Naive B cell (primary cell): ENCODE measurements at regions not wholly inside any gene's neighbourhood (a gene's known extent, or its start where the extent isn't known, plus 50 kb on each side); places are given as distances from the start of the nearest gene placed in this dataset.

ENCODE experiments used
- ATAC-seq, 2 donors: fragments of 150-1000 bp; cut with Tn5 transposase; 2 replicates each; pipeline ENCODE4 v1.10.0; 2021; ENCODE audit warnings: low read depth in 2 of 2, mild to moderate bottlenecking in 2 of 2, moderate library complexity in 2 of 2
- DNase-seq: peaks from one replicate; pipeline ENCODE4 v3.0.0; 2022
- H3K27ac Mint-ChIP-seq, 6 donors: one replicate each; pipeline ENCODE4 v1.8.0; 2020 to 2022; ENCODE audit warnings: mild to moderate bottlenecking in 6 of 6, mixed read lengths in 6 of 6, moderate library complexity in 5 of 6, inconsistent platforms in 2 of 6
- H3K27me3 Mint-ChIP-seq, 3 donors: one replicate each; pipeline ENCODE4 v1.8.0; 2021 to 2022; ENCODE audit warnings: mixed read lengths in 3 of 3, mild to moderate bottlenecking in 1 of 3
- H3K36me3 Mint-ChIP-seq, 2 donors: one replicate each; pipeline ENCODE4 v1.8.0; 2020 to 2022; ENCODE audit warnings: mixed read lengths in 2 of 2, inconsistent platforms in 1 of 2, mild to moderate bottlenecking in 1 of 2
- H3K4me1 Mint-ChIP-seq, 3 donors: one replicate each; pipeline ENCODE4 v1.8.0; 2020 to 2022; ENCODE audit warnings: mixed read lengths in 3 of 3, inconsistent platforms in 1 of 3, mild to moderate bottlenecking in 1 of 3, moderate library complexity in 1 of 3
- H3K4me3 Mint-ChIP-seq, 8 donors: one replicate each; pipeline ENCODE4 v1.8.0; 2020 to 2022; ENCODE audit warnings: mild to moderate bottlenecking in 8 of 8, mixed read lengths in 8 of 8, moderate library complexity in 8 of 8, inconsistent platforms in 2 of 8
- H3K9me3 Mint-ChIP-seq, 7 donors: one replicate each; pipeline ENCODE4 v1.8.0; 2020 to 2022; ENCODE audit warnings: mixed read lengths in 7 of 7, mild to moderate bottlenecking in 5 of 7, inconsistent platforms in 2 of 7, moderate library complexity in 1 of 7

DNA sequence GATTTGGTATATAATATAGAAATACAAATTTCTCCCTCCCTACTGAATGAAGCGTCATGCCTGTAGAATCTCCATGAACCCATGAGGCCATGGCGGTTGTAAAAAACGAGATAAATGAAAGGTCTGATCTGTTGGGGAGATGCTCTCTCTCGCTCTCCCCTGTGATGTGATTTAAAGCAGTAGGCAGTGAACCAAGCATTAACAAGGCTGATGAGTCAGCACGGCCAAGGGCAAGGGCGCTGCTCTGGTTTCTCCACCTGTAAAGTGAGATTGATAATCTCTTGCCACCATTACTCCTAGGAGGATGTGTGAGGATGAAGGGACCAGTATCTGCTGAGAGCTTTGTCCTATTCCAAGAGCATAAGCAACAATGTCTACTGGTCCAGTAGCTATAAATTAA is 553.3 kb downstream of the CMPK2 start:
- H3K9me3 Mint-ChIP-seq: peaks cover 0 to 7% (median 0%) of the 10 kb centered on the region in 7 donors
- H3K4me1 Mint-ChIP-seq: peaks cover 13 to 22% (median 13%) of the 10 kb centered on the region in 3 donors
- H3K4me3 Mint-ChIP-seq: no peak overlapping the region
- peaks cover 4 to 7% of the 10 kb centered on the region in 2 donors for H3K36me3 Mint-ChIP-seq
- ATAC-seq: no peak
- DNase-seq: no peak
- H3K27ac Mint-ChIP-seq: no peak overlapping the region
- peaks cover 16 to 32% (median 25%) of the 10 kb centered on the region in 3 donors for H3K27me3 Mint-ChIP-seq

DNA sequence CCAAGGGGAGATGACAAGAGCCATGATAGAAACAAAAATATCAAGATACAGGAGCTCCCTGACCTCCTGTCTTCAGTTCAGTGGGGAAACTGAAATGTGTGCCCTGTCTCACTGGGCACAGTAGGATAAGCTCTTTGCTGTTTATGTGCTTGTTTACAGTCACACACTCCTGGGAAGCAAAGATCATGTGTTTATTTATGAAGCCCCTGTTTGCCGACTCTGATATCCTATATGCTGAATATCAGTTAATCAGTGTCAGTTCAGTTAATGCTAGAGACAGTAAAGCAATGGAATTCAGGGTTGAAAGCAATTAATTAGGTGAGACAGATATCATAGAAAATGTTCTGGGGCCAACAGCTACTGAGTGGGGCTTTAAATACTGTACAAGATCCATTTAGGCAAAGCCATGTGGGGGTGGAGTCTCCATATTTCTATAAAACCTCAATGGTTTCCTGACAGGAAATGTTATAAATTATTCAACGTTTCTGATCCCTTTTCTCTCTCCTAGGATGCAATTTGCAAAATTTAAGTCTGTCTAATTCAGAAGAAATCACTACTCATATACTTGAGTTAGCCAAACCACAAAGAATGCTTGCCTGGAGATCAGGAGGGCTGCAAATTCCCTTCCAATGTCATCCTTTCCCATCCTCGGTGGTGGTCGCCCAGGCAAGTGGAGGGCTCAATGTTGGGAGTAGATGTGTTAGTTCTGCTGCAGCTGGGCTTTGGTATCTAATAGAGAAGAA is 551.3 kb downstream of the CMPK2 start:
- peaks cover 0 to 7% (median 0%) of the 10 kb centered on the region in 7 donors for H3K9me3 Mint-ChIP-seq
- H3K27me3 Mint-ChIP-seq: peaks cover 16 to 38% (median 21%) of the 10 kb centered on the region in 3 donors
- H3K4me3 Mint-ChIP-seq: no peak overlapping the region
- ATAC-seq (no peak), DNase-seq (no peak)
- peaks cover 8 to 16% (median 10%) of the 10 kb centered on the region in 3 donors for H3K4me1 Mint-ChIP-seq
- H3K27ac Mint-ChIP-seq: peak overlapping the region in 1 of 6 donors; percentile 2
- peaks cover 4 to 7% of the 10 kb centered on the region in 2 donors for H3K36me3 Mint-ChIP-seq

DNA sequence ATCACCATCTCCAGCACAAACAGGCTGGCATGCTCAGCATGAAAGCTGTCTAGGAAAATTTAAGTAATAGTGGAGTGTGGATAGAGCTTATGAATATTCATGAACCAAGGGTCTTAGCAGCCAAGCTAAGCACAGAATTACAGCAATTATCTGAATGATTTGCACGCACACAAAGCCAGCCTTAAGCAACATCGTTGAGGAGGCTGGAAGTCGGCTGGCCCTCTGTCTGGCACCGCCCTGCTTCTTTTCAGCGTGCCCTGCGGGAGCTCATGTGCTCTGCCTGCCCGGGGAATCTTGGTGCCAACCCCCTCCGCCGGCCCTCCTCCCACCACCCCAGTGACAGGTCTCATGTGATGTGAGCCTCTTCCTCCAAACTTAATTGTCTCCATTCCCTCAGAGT is 540.1 kb downstream of the CMPK2 start:
- no peaks in the 10 kb centered on the region for H3K36me3 Mint-ChIP-seq
- no peak overlapping the region for H3K27ac Mint-ChIP-seq

DNA sequence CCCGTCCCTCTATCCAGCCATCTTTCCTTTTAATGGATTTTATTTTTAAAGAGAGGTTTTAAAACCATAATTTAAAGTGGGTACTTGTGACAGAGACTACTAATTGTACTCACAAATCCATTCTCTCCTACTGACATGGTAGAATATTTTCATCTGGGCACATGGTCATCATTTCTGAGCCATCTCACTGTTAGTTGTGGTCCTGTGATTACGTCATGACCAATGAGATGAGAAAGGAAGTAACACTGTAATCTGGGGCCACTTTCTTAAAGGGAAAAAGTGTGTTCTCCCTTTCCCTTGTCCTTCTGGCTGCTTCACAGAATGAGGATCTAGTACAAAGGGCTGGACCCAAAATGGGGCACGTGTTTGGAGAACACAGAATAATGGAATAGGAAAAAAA is 538.7 kb downstream of the CMPK2 start:
- Mint-ChIP-seq H3K36me3 (no peaks in the 10 kb centered on the region), H3K4me1 (no peaks in the 10 kb centered on the region), H3K9me3 (peaks cover 5 to 27% (median 11%) of the 10 kb centered on the region in 7 donors), H3K27me3 (peaks cover 0 to 2% (median 0%) of the 10 kb centered on the region in 3 donors), H3K27ac (no peak overlapping the region), H3K4me3 (no peak overlapping the region)
- no peak for ATAC-seq
- DNase-seq: no peak

More for the DNA sequence above, 540.1 kb downstream of the CMPK2 start:
- Mint-ChIP-seq H3K4me1 (no peaks in the 10 kb centered on the region), H3K4me3 (no peak overlapping the region), H3K9me3 (peaks cover 0 to 28% (median 11%) of the 10 kb centered on the region in 7 donors), H3K27me3 (peaks cover 0 to 6% (median 0%) of the 10 kb centered on the region in 3 donors)
- no peak for ATAC-seq
- DNase-seq: no peak

DNA sequence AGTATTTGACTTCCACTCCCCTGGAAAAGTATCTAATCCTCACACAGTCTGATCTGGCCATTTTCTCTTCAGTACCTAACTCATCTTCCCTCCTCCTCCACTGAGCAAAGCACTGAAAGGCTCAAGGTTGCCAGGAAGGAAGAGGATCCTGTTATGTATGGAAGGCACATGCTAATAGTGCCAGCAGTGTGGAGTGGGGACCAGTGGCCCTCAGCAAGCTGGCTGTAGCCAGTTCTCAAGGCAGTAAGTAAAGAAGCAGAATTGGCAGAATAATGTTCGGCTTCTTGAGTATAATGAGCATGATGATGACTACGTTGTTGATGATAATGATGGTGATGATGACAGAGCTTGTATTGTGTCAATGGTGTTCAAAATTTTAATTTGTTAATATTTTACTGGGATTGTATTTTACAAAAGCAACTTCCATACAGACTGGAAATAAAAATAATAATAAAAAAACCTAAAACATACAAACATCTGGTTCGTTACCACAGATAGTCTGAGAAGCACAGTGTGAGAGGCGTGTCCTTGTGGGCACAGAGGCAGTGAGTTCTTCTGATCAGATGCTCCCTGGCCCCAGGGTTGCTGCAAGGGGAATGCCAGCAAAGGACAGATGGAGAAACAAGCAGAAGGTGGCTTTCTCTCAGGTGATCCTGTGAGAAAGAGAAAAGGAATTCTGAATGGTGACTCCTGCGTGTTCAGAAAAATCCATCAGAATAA is 528.8 kb downstream of the CMPK2 start:
- H3K27me3 Mint-ChIP-seq: peaks cover 0 to 13% (median 7%) of the 10 kb centered on the region in 3 donors
- no peak overlapping the region for H3K27ac Mint-ChIP-seq
- H3K4me1 Mint-ChIP-seq: peaks cover 0 to 4% (median 0%) of the 10 kb centered on the region in 3 donors
- no peaks in the 10 kb centered on the region for H3K36me3 Mint-ChIP-seq
- no peak overlapping the region for H3K4me3 Mint-ChIP-seq
- no peak for ATAC-seq
- peaks cover 0 to 4% (median 3%) of the 10 kb centered on the region in 7 donors for H3K9me3 Mint-ChIP-seq
- no peak for DNase-seq

DNA sequence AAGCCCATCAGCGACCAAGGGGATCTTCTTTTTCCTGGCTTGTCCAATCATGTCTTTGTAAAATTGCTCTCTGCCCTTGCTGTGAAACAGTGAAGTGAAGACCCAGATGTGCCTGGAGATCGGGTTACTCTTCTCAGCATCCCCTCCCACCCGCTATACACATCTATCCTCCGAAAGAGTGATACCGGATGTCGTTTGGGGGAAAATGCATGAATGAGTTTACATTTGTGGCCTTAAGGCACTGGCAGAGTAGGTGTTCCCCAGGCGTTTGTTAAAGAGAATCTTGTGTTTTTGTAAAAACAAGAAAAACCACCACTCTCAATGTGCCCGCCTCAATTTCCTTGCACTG is 528.3 kb downstream of the CMPK2 start:
- Mint-ChIP-seq H3K27me3 (peaks cover 0 to 8% (median 7%) of the 10 kb centered on the region in 3 donors), H3K36me3 (no peaks in the 10 kb centered on the region), H3K9me3 (peaks cover 0 to 3% (median 0%) of the 10 kb centered on the region in 7 donors), H3K4me1 (peaks cover 2 to 8% (median 3%) of the 10 kb centered on the region in 3 donors), H3K27ac (no peak overlapping the region), H3K4me3 (no peak overlapping the region)
- no peak for DNase-seq
- ATAC-seq: no peak

DNA sequence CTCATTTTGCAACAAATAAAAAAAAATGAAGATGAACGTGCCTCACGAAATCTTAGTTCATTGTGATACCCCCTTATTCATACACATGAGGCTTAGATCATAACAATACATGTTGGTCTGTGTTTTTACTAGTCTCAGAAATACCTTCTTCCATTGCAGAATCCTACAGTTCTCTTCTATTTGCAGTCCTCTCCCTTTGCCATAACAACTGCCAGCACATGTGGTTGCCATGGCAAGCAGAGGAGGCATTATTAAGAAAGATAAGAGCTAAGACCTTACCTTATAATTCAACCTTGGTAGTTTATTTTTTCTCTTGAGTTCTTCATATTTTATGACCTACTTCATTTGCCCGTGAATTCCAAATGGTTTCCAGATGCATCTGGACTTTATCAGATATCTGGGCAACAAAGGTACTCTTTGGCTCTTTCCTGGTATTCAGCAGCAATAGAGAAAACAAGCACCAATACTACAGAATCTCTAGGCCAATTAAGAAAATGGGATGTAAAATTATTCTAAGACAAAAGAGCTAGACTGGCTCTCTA is 524.0 kb downstream of the CMPK2 start:
- ATAC-seq (no peak), DNase-seq (no peak)
- Mint-ChIP-seq H3K27me3 (peaks cover 0 to 3% (median 3%) of the 10 kb centered on the region in 3 donors), H3K4me1 (peaks cover 17 to 41% (median 26%) of the 10 kb centered on the region in 3 donors), H3K4me3 (no peak overlapping the region), H3K27ac (peak overlapping the region in 1 of 6 donors; percentile 34), H3K36me3 (no peaks in the 10 kb centered on the region), H3K9me3 (peaks cover 0 to 4% (median 3%) of the 10 kb centered on the region in 7 donors)

DNA sequence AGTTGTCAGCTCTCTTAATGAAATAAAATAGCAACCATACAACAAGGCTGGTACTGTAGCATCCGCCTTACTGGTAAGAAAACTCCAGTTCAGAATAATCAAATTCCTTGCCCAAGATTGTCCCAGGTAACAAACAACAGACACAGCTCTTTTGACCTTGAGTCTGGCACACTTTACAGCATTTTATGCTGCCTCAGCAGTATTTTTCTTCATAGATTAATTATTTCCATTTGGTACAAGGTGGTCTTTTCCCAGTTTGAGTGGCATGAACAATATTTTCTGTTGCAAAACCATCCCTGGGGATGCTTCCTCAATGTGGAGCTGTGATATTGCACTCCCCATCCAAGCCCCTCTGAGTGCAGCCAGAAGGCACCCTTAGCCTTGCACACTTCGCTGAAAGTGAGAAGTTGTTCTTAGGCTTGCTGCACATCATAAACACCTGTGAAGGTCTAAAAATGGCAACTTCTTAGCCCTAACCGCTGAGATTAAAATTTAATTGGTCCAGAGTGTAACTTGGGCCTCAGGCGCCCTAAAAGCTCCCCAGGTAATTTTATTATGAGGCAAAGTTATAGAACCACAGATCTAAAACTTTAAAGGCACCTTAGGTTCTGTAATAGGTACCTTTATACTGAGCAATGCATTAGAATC is 523.3 kb downstream of the CMPK2 start:
- peak overlapping the region in 1 of 6 donors; percentile 9 for H3K27ac Mint-ChIP-seq
- H3K4me3 Mint-ChIP-seq: peak overlapping the region in 2 of 8 donors; percentile 22 to 40
- no peaks in the 10 kb centered on the region for H3K27me3 Mint-ChIP-seq
- ATAC-seq: no peak
- no peaks in the 10 kb centered on the region for H3K36me3 Mint-ChIP-seq
- H3K9me3 Mint-ChIP-seq: peaks cover 0 to 4% (median 3%) of the 10 kb centered on the region in 7 donors
- H3K4me1 Mint-ChIP-seq: peaks cover 17 to 41% (median 26%) of the 10 kb centered on the region in 3 donors
- no peak for DNase-seq

DNA sequence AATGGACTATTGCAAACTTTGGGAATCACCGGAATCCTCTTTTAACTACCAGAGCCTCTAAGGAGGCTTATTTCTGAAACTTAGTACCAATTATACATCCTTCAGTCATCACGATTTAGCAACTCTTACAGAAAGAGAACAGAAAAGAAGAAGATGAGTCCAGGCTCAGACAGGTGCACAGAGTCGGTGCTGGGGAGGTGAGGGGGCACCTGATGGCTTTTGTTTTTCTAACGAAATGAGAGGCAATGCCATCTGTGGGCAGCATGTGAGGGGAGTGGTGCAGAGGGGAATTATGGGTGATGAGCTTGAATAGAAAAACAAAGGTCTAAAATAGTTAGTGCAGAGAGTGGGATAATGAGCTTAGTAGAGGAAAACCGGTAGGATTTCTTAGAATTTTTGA is 522.6 kb downstream of the CMPK2 start:
- Mint-ChIP-seq H3K4me1 (peaks cover 17 to 41% (median 26%) of the 10 kb centered on the region in 3 donors), H3K36me3 (no peaks in the 10 kb centered on the region), H3K27ac (peak overlapping the region in 1 of 6 donors; percentile 44), H3K27me3 (no peaks in the 10 kb centered on the region), H3K4me3 (peak overlapping the region in 1 of 8 donors; percentile 17), H3K9me3 (peaks cover 0 to 4% (median 3%) of the 10 kb centered on the region in 7 donors)
- no peak for ATAC-seq
- DNase-seq: no peak

DNA sequence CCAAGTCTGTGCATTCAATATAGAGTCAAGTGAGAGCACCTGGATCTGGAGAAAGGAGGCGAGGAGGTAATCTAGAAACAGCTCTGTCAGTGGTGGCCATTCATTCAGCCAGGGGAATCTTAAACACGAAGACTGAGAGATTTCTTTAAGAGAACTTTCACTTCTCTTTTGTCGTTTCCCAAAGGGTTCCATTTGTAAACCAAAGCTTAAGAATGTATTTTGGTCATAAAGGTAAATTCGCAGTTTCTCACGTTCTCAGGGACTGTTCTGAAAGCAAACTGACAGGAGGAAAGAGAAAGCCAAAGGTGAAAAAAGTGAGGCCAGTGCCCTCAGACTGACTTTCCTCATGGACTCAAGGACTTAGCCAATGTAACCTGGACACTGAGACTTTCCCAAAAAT is 513.5 kb downstream of the CMPK2 start:
- H3K4me1 Mint-ChIP-seq: peaks cover 15 to 34% (median 30%) of the 10 kb centered on the region in 3 donors
- no peaks in the 10 kb centered on the region for H3K27me3 Mint-ChIP-seq
- peak; percentile 18 for DNase-seq
- peaks cover 0 to 3% of the 10 kb centered on the region in 2 donors for H3K36me3 Mint-ChIP-seq
- H3K4me3 Mint-ChIP-seq: peak overlapping the region in 5 of 8 donors; percentile 21 to 76 (median 44)
- peak; percentile 71 to 77 for ATAC-seq
- H3K9me3 Mint-ChIP-seq: peaks cover 0 to 9% (median 2%) of the 10 kb centered on the region in 7 donors
- peak overlapping the region in 4 of 6 donors; percentile 60 to 88 (median 78) for H3K27ac Mint-ChIP-seq

DNA sequence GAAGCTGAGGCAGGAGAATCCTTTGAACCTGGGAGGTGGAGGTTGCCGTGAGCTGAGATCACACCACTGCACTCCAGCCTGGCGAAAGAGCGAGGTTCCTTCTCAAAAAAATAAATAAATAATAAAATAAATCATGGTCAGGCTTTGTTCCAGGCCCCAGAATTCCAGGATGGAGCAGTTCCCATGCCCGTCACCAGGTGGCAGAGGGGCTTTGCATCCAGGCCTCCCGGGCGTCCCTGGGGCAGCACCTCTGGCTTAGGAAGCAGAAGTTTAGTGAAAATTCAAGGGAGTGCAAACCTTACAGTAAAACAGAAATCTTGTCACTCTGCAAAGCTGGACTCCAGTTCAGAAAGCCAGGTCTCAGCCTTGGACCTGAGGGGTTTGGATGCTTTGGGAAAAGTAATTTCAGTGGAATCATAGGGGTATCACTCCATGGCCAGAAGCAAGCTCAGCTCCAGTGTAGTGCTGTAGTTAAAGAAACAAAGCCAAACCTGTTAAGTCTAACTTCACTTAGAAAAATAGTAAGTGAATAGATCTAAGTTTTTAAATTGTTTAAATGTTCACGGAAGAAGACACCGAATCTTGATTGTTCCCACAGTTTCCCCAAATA is 512.7 kb downstream of the CMPK2 start:
- peaks cover 0 to 3% of the 10 kb centered on the region in 2 donors for H3K36me3 Mint-ChIP-seq
- peaks cover 15 to 34% (median 30%) of the 10 kb centered on the region in 3 donors for H3K4me1 Mint-ChIP-seq
- H3K27me3 Mint-ChIP-seq: peaks cover 0 to 5% (median 0%) of the 10 kb centered on the region in 3 donors
- DNase-seq (no peak), ATAC-seq (no peak)
- H3K27ac Mint-ChIP-seq: peak overlapping the region in 3 of 6 donors; percentile 12 to 70 (median 52)
- peaks cover 0 to 9% (median 2%) of the 10 kb centered on the region in 7 donors for H3K9me3 Mint-ChIP-seq
- peak overlapping the region in 2 of 8 donors; percentile 12 to 18 for H3K4me3 Mint-ChIP-seq

DNA sequence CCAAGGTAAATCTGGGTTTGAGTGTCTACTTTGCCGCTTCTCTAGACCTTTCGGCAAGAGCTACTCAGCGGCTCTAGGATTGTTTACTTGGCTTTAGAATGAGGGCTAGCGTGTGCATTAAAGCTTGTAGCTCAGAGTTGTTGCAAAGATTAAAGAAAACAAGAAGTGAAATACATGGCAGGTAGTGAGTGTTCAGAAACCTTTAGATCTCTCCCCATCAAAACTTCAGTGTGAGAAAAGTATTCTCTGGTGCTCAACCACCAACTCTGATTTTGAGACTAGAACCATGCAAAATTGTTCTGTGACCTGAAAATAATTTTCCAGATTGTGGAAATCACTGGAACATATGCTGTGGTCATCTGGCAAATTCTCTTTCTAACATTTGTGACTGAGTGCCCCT is 512.0 kb downstream of the CMPK2 start:
- Mint-ChIP-seq H3K27ac (peak overlapping the region in 3 of 6 donors; percentile 12 to 70 (median 45)), H3K36me3 (peaks cover 0 to 3% of the 10 kb centered on the region in 2 donors), H3K4me1 (peaks cover 15 to 34% (median 30%) of the 10 kb centered on the region in 3 donors), H3K27me3 (peaks cover 4 to 5% (median 5%) of the 10 kb centered on the region in 3 donors), H3K4me3 (peak overlapping the region in 2 of 8 donors; percentile 12 to 18), H3K9me3 (peaks cover 0 to 9% (median 0%) of the 10 kb centered on the region in 7 donors)
- no peak for DNase-seq
- peak; percentile 35 to 38 for ATAC-seq
